ENCODE measurements at regions not wholly inside any gene's neighbourhood (a gene's known extent, or its start where the extent isn't known, plus 50 kb on each side); places are given as distances from the start of the nearest gene placed in this dataset.
A peak's percentile ranks its signal among the peaks of the same experiment; 100 is the strongest.

- no peak overlapping the region for H3K4me2 ChIP-seq (ENCODE audit: low read length)
- no peaks in the 10 kb centered on the region for H3K9me3 ChIP-seq (ENCODE audit: low read length)
- POLR2A ChIA-PET (ENCODE audit: unreplicated experiment): no interaction called here
- CTCF ChIA-PET: no interaction called here
- H3K9me2 ChIP-seq (replicated peaks; ENCODE audit: low read length): no peaks in the 10 kb centered on the region
- TF ChIP-seq EZH2phosphoT487 (IDR thresholded peaks at IDR 0.05; ENCODE audit: borderline replicate concordance, low read length) (no peak), EZH2 (IDR thresholded peaks at IDR 0.05; ENCODE audit: low read length, unreplicated experiment) (no peak), CTCF (conservative IDR thresholded peaks at IDR 0.05; ENCODE audit: low read depth, low read length) (no peak)
- no peaks in the 10 kb centered on the region for H3K79me2 ChIP-seq (ENCODE audit: low read length)
- no peak overlapping the region for H3K4me3 ChIP-seq (ENCODE audit: low read length)
- no peak overlapping the region for H2AFZ ChIP-seq (ENCODE audit: low read length)
- no peaks in the 10 kb centered on the region for H4K20me1 ChIP-seq (ENCODE audit: low read length)
- intact Hi-C loops (cut with micrococcal nuclease): no loop called here
- BruUV-seq (replicated peaks): no TSS peak
- ATAC-seq (no peak), DNase-seq (peak; percentile 27)
- H3F3A ChIP-seq (ENCODE audit: low read length, unreplicated experiment): no peaks in the 10 kb centered on the region
- H3K27me3 ChIP-seq (ENCODE audit: low read length): no peaks in the 10 kb centered on the region
- no peaks in the 10 kb centered on the region for H3K4me1 ChIP-seq (ENCODE audit: insufficient read depth, low read length)
- no peaks in the 10 kb centered on the region for H3K36me3 ChIP-seq (ENCODE audit: low read depth, low read length)
- no peak overlapping the region for H3K27ac ChIP-seq (ENCODE audit: low read length)
- no peak overlapping the region for H3K9ac ChIP-seq (ENCODE audit: low read length)
These were observed 147.0 kb upstream of the RBFOX1 start for GRCh38 chr16:7185689-7186088.

GRCh38 chr16:7185165-7185564 is 147.5 kb upstream of the RBFOX1 start:
- H3F3A ChIP-seq (ENCODE audit: low read length, unreplicated experiment): no peaks in the 10 kb centered on the region
- H3K4me3 ChIP-seq (ENCODE audit: low read length): no peak overlapping the region
- no TSS peak for BruUV-seq (replicated peaks)
- H3K9me2 ChIP-seq (replicated peaks; ENCODE audit: low read length): no peaks in the 10 kb centered on the region
- ATAC-seq: no peak
- H3K9ac ChIP-seq (ENCODE audit: low read length): no peak overlapping the region
- H3K36me3 ChIP-seq (ENCODE audit: low read depth, low read length): no peaks in the 10 kb centered on the region
- TF ChIP-seq EZH2phosphoT487 (IDR thresholded peaks at IDR 0.05; ENCODE audit: borderline replicate concordance, low read length): no peak
- no peak for TF ChIP-seq EZH2 (IDR thresholded peaks at IDR 0.05; ENCODE audit: low read length, unreplicated experiment)
- no peak for TF ChIP-seq CTCF (conservative IDR thresholded peaks at IDR 0.05; ENCODE audit: low read depth, low read length)
- H3K79me2 ChIP-seq (ENCODE audit: low read length): no peaks in the 10 kb centered on the region
- CTCF ChIA-PET: no interaction called here
- H3K27me3 ChIP-seq (ENCODE audit: low read length): no peaks in the 10 kb centered on the region
- intact Hi-C loops (cut with micrococcal nuclease): no loop called here
- no peaks in the 10 kb centered on the region for H3K4me1 ChIP-seq (ENCODE audit: insufficient read depth, low read length)
- DNase-seq: no peak
- no peak overlapping the region for H3K4me2 ChIP-seq (ENCODE audit: low read length)
- H3K27ac ChIP-seq (ENCODE audit: low read length): no peak overlapping the region
- POLR2A ChIA-PET (ENCODE audit: unreplicated experiment): no interaction called here
- no peaks in the 10 kb centered on the region for H4K20me1 ChIP-seq (ENCODE audit: low read length)
- H2AFZ ChIP-seq (ENCODE audit: low read length): no peak overlapping the region
- no peaks in the 10 kb centered on the region for H3K9me3 ChIP-seq (ENCODE audit: low read length)

- ChIA-PET POLR2A (ENCODE audit: unreplicated experiment) (no interaction called here), CTCF (no interaction called here)
- no peaks in the 10 kb centered on the region for H3K27me3 ChIP-seq (ENCODE audit: low read length)
- H3K27ac ChIP-seq (ENCODE audit: low read length): no peak overlapping the region
- H3F3A ChIP-seq (ENCODE audit: low read length, unreplicated experiment): no peaks in the 10 kb centered on the region
- no peaks in the 10 kb centered on the region for H3K36me3 ChIP-seq (ENCODE audit: low read depth, low read length)
- no peaks in the 10 kb centered on the region for H3K79me2 ChIP-seq (ENCODE audit: low read length)
- TF ChIP-seq CTCF (conservative IDR thresholded peaks at IDR 0.05; ENCODE audit: low read depth, low read length) (no peak), EZH2phosphoT487 (IDR thresholded peaks at IDR 0.05; ENCODE audit: borderline replicate concordance, low read length) (no peak), EZH2 (IDR thresholded peaks at IDR 0.05; ENCODE audit: low read length, unreplicated experiment) (no peak)
- DNase-seq (no peak), ATAC-seq (no peak)
- H3K4me2 ChIP-seq (ENCODE audit: low read length): no peak overlapping the region
- no peaks in the 10 kb centered on the region for H4K20me1 ChIP-seq (ENCODE audit: low read length)
- H3K9me3 ChIP-seq (ENCODE audit: low read length): no peaks in the 10 kb centered on the region
- intact Hi-C loops (cut with micrococcal nuclease): no loop called here
- H2AFZ ChIP-seq (ENCODE audit: low read length): no peak overlapping the region
- H3K4me1 ChIP-seq (ENCODE audit: insufficient read depth, low read length): no peaks in the 10 kb centered on the region
- no peaks in the 10 kb centered on the region for H3K9me2 ChIP-seq (replicated peaks; ENCODE audit: low read length)
- no peak overlapping the region for H3K4me3 ChIP-seq (ENCODE audit: low read length)
- no TSS peak for BruUV-seq (replicated peaks)
- H3K9ac ChIP-seq (ENCODE audit: low read length): no peak overlapping the region
These were observed 148.9 kb upstream of the RBFOX1 start for GRCh38 chr16:7183768-7184167.
